ENCODE measurements at regions not wholly inside any gene's neighbourhood (a gene's known extent, or its start where the extent isn't known, plus 50 kb on each side); places are given as distances from the start of the nearest gene placed in this dataset.

DNA sequence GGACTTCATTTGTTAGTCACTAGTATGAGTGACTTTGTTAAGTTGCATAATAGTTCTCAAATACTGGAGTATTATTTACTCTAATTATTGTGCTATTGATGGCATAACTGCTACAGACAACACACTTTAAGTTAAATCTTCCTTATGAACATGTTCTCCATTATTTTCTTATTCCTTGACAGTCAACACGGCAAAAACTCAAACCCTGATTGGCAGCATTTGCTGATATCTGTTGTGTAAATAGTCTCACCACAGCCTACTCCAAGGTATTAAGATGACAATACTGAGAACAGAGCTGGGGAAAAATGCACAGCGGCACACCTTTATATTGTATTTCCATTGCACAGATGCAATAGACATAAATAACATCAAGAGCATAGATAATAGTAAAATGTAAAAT is 568.0 kb upstream of the AADAT start:
- TF ChIP-seq, protein P1, sequence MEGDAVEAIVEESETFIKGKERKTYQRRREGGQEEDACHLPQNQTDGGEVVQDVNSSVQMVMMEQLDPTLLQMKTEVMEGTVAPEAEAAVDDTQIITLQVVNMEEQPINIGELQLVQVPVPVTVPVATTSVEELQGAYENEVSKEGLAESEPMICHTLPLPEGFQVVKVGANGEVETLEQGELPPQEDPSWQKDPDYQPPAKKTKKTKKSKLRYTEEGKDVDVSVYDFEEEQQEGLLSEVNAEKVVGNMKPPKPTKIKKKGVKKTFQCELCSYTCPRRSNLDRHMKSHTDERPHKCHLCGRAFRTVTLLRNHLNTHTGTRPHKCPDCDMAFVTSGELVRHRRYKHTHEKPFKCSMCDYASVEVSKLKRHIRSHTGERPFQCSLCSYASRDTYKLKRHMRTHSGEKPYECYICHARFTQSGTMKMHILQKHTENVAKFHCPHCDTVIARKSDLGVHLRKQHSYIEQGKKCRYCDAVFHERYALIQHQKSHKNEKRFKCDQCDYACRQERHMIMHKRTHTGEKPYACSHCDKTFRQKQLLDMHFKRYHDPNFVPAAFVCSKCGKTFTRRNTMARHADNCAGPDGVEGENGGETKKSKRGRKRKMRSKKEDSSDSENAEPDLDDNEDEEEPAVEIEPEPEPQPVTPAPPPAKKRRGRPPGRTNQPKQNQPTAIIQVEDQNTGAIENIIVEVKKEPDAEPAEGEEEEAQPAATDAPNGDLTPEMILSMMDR (conservative IDR thresholded peaks at IDR 0.05; ENCODE audit: low read depth in 2 of 2): no peak
- TF ChIP-seq, protein P2, sequence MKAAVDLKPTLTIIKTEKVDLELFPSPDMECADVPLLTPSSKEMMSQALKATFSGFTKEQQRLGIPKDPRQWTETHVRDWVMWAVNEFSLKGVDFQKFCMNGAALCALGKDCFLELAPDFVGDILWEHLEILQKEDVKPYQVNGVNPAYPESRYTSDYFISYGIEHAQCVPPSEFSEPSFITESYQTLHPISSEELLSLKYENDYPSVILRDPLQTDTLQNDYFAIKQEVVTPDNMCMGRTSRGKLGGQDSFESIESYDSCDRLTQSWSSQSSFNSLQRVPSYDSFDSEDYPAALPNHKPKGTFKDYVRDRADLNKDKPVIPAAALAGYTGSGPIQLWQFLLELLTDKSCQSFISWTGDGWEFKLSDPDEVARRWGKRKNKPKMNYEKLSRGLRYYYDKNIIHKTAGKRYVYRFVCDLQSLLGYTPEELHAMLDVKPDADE (IDR thresholded peaks at IDR 0.05): no peak

Data from GM23338 (cell line).